Vagina (tissue), 2 donors: ENCODE measurements at regions not wholly inside any gene's neighbourhood (a gene's known extent, or its start where the extent isn't known, plus 50 kb on each side); places are given as distances from the start of the nearest gene placed in this dataset.

Source experiments
- DNase-seq, 2 donors: peaks; one replicate each; pipeline ENCODE4 v3.0.0-alpha.2; 2017; ENCODE audit errors: extremely low spot score in 2 of 2
- H3K27ac ChIP-seq: fragments of 200-600 bp; sonication (generic); one replicate; pipeline ENCODE4 v1.5.1; 2019
- H3K27me3 ChIP-seq: fragments of 200-600 bp; sonication (generic); one replicate; pipeline ENCODE4 v1.5.1; 2019
- H3K36me3 ChIP-seq, 2 donors: fragments of 200-600 bp; sonication (generic); one replicate each; pipeline ENCODE4 v1.5.1; 2017 to 2019
- H3K4me1 ChIP-seq: fragments of 200-600 bp; sonication (generic); one replicate; pipeline ENCODE4 v1.5.1; 2019
- H3K4me3 ChIP-seq, 2 donors: fragments of 200-600 bp; sonication (generic); 1 replicate in 1 of 2; 2 replicates in 1 of 2; pipeline ENCODE4 v1.5.1; 2016 to 2019
- H3K9me3 ChIP-seq: fragments of 200-600 bp; sonication (generic); one replicate; pipeline ENCODE4 v1.5.1; 2019
- CTCF ChIP-seq, 3 experiments: fragments of 450-650 bp in 2 of 3; fragments of 200-600 bp in 1 of 3; sonication (generic) in 1 of 3; IDR thresholded peaks; one replicate each; pipeline ENCODE4 v1.5.1; 2017 to 2019; ENCODE audit warnings: antibody characterized with exemption in 3 of 3, mild to moderate bottlenecking in 2 of 3, moderate library complexity in 2 of 3
- POLR2A ChIP-seq, 2 donors: fragments of 450-650 bp; IDR thresholded peaks; one replicate each; pipeline ENCODE4 v1.6.1; 2017; ENCODE audit warnings: antibody characterized with exemption in 2 of 2, mild to moderate bottlenecking in 2 of 2, moderate library complexity in 2 of 2
- POLR2AphosphoS5 ChIP-seq, 2 donors: sonication (generic); formaldehyde crosslinking; IDR thresholded peaks; one replicate each; pipeline ENCODE4 v1.9.0; 2017; ENCODE audit warnings: antibody characterized with exemption in 2 of 2, mild to moderate bottlenecking in 2 of 2, low read depth in 1 of 2; ENCODE audit not compliant: insufficient read depth in 1 of 2
- intact Hi-C: fragments of 100-400 bp; cut with DNase I; formaldehyde crosslinking; loops from one replicate; pipeline ENCODE4 v1.15.1; 2023

- H3K27ac ChIP-seq: no peak overlapping the region
- no peaks in the 10 kb centered on the region for H3K9me3 ChIP-seq
- no peak overlapping the region for H3K4me3 ChIP-seq
- H3K36me3 ChIP-seq: no peaks in the 10 kb centered on the region
- no peak for DNase-seq
- no peaks in the 10 kb centered on the region for H3K4me1 ChIP-seq
- no peak for TF ChIP-seq CTCF (IDR thresholded peaks at IDR 0.05)
- no peak for TF ChIP-seq POLR2A (IDR thresholded peaks at IDR 0.05)
- no peak for TF ChIP-seq POLR2AphosphoS5 (IDR thresholded peaks at IDR 0.05; ENCODE audit: insufficient read depth in 1 of 2, low read depth in 1 of 2)
- no peaks in the 10 kb centered on the region for H3K27me3 ChIP-seq
- intact Hi-C loops: no loop called here
These were observed 382.5 kb upstream of the KIRREL3 start for GRCh38 chr11:127383026-127383425.

GRCh38 chr11:127381247-127381646, 380.7 kb upstream of the KIRREL3 start:
- H3K4me3 ChIP-seq: no peak overlapping the region
- TF ChIP-seq POLR2A (IDR thresholded peaks at IDR 0.05): no peak
- intact Hi-C loops: no loop called here
- H3K36me3 ChIP-seq: no peaks in the 10 kb centered on the region
- no peaks in the 10 kb centered on the region for H3K27me3 ChIP-seq
- no peaks in the 10 kb centered on the region for H3K4me1 ChIP-seq
- no peak for DNase-seq
- no peak overlapping the region for H3K27ac ChIP-seq
- H3K9me3 ChIP-seq: no peaks in the 10 kb centered on the region

- no peaks in the 10 kb centered on the region for H3K36me3 ChIP-seq
- no peak for TF ChIP-seq POLR2A (IDR thresholded peaks at IDR 0.05)
- TF ChIP-seq POLR2AphosphoS5 (IDR thresholded peaks at IDR 0.05; ENCODE audit: insufficient read depth in 1 of 2, low read depth in 1 of 2): no peak
- TF ChIP-seq CTCF (IDR thresholded peaks at IDR 0.05): no peak
- no peaks in the 10 kb centered on the region for H3K9me3 ChIP-seq
- no peak overlapping the region for H3K4me3 ChIP-seq
- DNase-seq: no peak
- no peaks in the 10 kb centered on the region for H3K27me3 ChIP-seq
- intact Hi-C loops: no loop called here
- H3K27ac ChIP-seq: no peak overlapping the region
- H3K4me1 ChIP-seq: no peaks in the 10 kb centered on the region
These were observed 379.1 kb upstream of the KIRREL3 start for GRCh38 chr11:127379686-127380085.

GRCh38 chr11:127376301-127376700, 375.7 kb upstream of the KIRREL3 start:
- H3K27ac ChIP-seq: no peak overlapping the region
- no peaks in the 10 kb centered on the region for H3K36me3 ChIP-seq
- no peak for DNase-seq
- H3K4me1 ChIP-seq: no peaks in the 10 kb centered on the region
- no peak overlapping the region for H3K4me3 ChIP-seq
- TF ChIP-seq POLR2AphosphoS5 (IDR thresholded peaks at IDR 0.05; ENCODE audit: insufficient read depth in 1 of 2, low read depth in 1 of 2): no peak
- TF ChIP-seq POLR2A (IDR thresholded peaks at IDR 0.05): no peak
- TF ChIP-seq CTCF (IDR thresholded peaks at IDR 0.05): no peak
- intact Hi-C loops: no loop called here
- H3K9me3 ChIP-seq: no peaks in the 10 kb centered on the region
- no peaks in the 10 kb centered on the region for H3K27me3 ChIP-seq

GRCh38 chr11:127369356-127369755, 368.8 kb upstream of the KIRREL3 start:
- Histone ChIP-seq H3K27ac (no peak overlapping the region), H3K4me1 (no peaks in the 10 kb centered on the region), H3K9me3 (no peaks in the 10 kb centered on the region), H3K4me3 (no peak overlapping the region), H3K36me3 (no peaks in the 10 kb centered on the region), H3K27me3 (no peaks in the 10 kb centered on the region)
- DNase-seq: no peak
- intact Hi-C loops: no loop called here
- TF ChIP-seq POLR2A (IDR thresholded peaks at IDR 0.05): no peak
- TF ChIP-seq POLR2AphosphoS5 (IDR thresholded peaks at IDR 0.05; ENCODE audit: insufficient read depth in 1 of 2, low read depth in 1 of 2): no peak
- TF ChIP-seq CTCF (IDR thresholded peaks at IDR 0.05): no peak
